Uterus (tissue), 2 donors: ENCODE measurements at regions not wholly inside any gene's neighbourhood (a gene's known extent, or its start where the extent isn't known, plus 50 kb on each side); places are given as distances from the start of the nearest gene placed in this dataset.
"Not testable (repeated sequence)": the region's sequence is repeated elsewhere in the genome, so short reads cannot be mapped to it uniquely, and the experiment has no call there.

ENCODE experiments used
- CTCF ChIP-seq, 4 experiments: fragments of 200-600 bp in 2 of 4; fragments of 450-650 bp in 2 of 4; sonication (generic) in 2 of 4; IDR thresholded peaks; one replicate each; pipeline ENCODE4 v1.5.1; 2016 to 2019; ENCODE audit warnings: antibody characterized with exemption in 4 of 4, mild to moderate bottlenecking in 2 of 4, moderate library complexity in 1 of 4
- POLR2A ChIP-seq, 2 donors: fragments of 450-650 bp; IDR thresholded peaks; one replicate each; pipeline ENCODE4 v1.6.1; 2016; ENCODE audit warnings: antibody characterized with exemption in 2 of 2, mild to moderate bottlenecking in 1 of 2, moderate library complexity in 1 of 2

- TF ChIP-seq CTCF, POLR2A (IDR thresholded peaks at IDR 0.05): not testable (repeated sequence)
These were observed 88.5 kb upstream of the ZSCAN2 start for GRCh38 chr15:84512324-84512723.
